Tibial nerve (tissue), 4 donors: ENCODE measurements at regions not wholly inside any gene's neighbourhood (a gene's known extent, or its start where the extent isn't known, plus 50 kb on each side); places are given as distances from the start of the nearest gene placed in this dataset.

Experiments
- DNase-seq, 2 donors: peaks; one replicate each; pipeline ENCODE4 v3.0.0-alpha.2; 2019; ENCODE audit warnings: low spot score in 2 of 2
- H3K27ac ChIP-seq, 4 donors: fragments of 200-600 bp; sonication (generic) in 3 of 4; one replicate each; pipeline ENCODE4 v1.5.1; 2017 to 2019; ENCODE audit warnings: mild to moderate bottlenecking in 1 of 4
- H3K27me3 ChIP-seq, 2 donors: fragments of 200-600 bp; sonication (generic) in 1 of 2; one replicate each; pipeline versions ENCODE4 v1.5.1 to v1.6.0; 2017 to 2019
- H3K36me3 ChIP-seq, 3 donors: fragments of 200-600 bp; sonication (generic); one replicate each; pipeline ENCODE4 v1.5.1; 2018 to 2019
- H3K4me1 ChIP-seq, 4 donors: fragments of 200-600 bp; sonication (generic) in 3 of 4; one replicate each; pipeline ENCODE4 v1.5.1; 2017 to 2019
- H3K4me3 ChIP-seq, 4 donors: fragments of 200-600 bp; sonication (generic) in 3 of 4; one replicate each; pipeline ENCODE4 v1.5.1; 2017 to 2019; ENCODE audit warnings: mild to moderate bottlenecking in 1 of 4, moderate library complexity in 1 of 4
- H3K9me3 ChIP-seq, 4 donors: fragments of 200-600 bp; sonication (generic) in 3 of 4; one replicate each; pipeline ENCODE4 v1.5.1; 2017 to 2019
- CTCF ChIP-seq, 5 experiments: fragments of 200-600 bp in 3 of 5; fragments of 450-650 bp in 2 of 5; sonication (generic) in 3 of 5; IDR thresholded peaks; one replicate each; pipeline ENCODE4 v1.5.1; 2016 to 2019; ENCODE audit warnings: antibody characterized with exemption in 5 of 5, mild to moderate bottlenecking in 3 of 5, moderate library complexity in 2 of 5
- EP300 ChIP-seq, 2 donors: sonication (generic); formaldehyde crosslinking; IDR thresholded peaks; one replicate each; pipeline ENCODE4 v1.6.1; 2017; ENCODE audit warnings: antibody characterized with exemption in 2 of 2, mild to moderate bottlenecking in 1 of 2
- POLR2A ChIP-seq, 2 donors: fragments of 450-650 bp; IDR thresholded peaks; one replicate each; pipeline ENCODE4 v1.6.1; 2017; ENCODE audit warnings: antibody characterized with exemption in 2 of 2, mild to moderate bottlenecking in 2 of 2, moderate library complexity in 2 of 2
- WGBS, 2 donors: methylation state at CpG; one replicate each; pipeline ENCODE4 v1.1.5; 2018; 5-methylcytosine and 5-hydroxymethylcytosine counted together

- no peaks in the 10 kb centered on the region for H3K4me1 ChIP-seq
- no peaks in the 10 kb centered on the region for H3K36me3 ChIP-seq
- H3K9me3 ChIP-seq: no peaks in the 10 kb centered on the region
- no peak for DNase-seq
- no peaks in the 10 kb centered on the region for H3K27me3 ChIP-seq
- no peak for TF ChIP-seq CTCF (IDR thresholded peaks at IDR 0.05)
- no peak for TF ChIP-seq EP300 (IDR thresholded peaks at IDR 0.05)
- no peak for TF ChIP-seq POLR2A (IDR thresholded peaks at IDR 0.05)
- no peak overlapping the region for H3K27ac ChIP-seq
- H3K4me3 ChIP-seq: no peak overlapping the region
These were observed 147.4 kb upstream of the FTMT start for GRCh38 chr5:121704291-121704690.

- no peaks in the 10 kb centered on the region for H3K36me3 ChIP-seq
- H3K4me1 ChIP-seq: no peaks in the 10 kb centered on the region
- H3K27ac ChIP-seq: no peak overlapping the region
- no peaks in the 10 kb centered on the region for H3K27me3 ChIP-seq
- no peaks in the 10 kb centered on the region for H3K9me3 ChIP-seq
- no peak overlapping the region for H3K4me3 ChIP-seq
- DNase-seq: no peak
- TF ChIP-seq CTCF (IDR thresholded peaks at IDR 0.05) (no peak), POLR2A (IDR thresholded peaks at IDR 0.05) (no peak), EP300 (IDR thresholded peaks at IDR 0.05) (no peak)
- 54 to 55% methylated on average over 2 of the region's 2 CpGs for WGBS, 2 donors
These were observed 145.0 kb upstream of the FTMT start for GRCh38 chr5:121706686-121707085.

- Histone ChIP-seq H3K4me1 (no peaks in the 10 kb centered on the region), H3K4me3 (no peak overlapping the region), H3K27ac (no peak overlapping the region), H3K27me3 (no peaks in the 10 kb centered on the region), H3K36me3 (no peaks in the 10 kb centered on the region), H3K9me3 (no peaks in the 10 kb centered on the region)
- DNase-seq: no peak
- 39 to 66% methylated on average over 1 of the region's 1 CpG for WGBS, 2 donors
- no peak for TF ChIP-seq EP300 (IDR thresholded peaks at IDR 0.05)
These were observed 144.5 kb upstream of the FTMT start for GRCh38 chr5:121707178-121707577.

GRCh38 chr5:121711416-121711815 is 140.3 kb upstream of the FTMT start:
- peaks cover 0 to 6% (median 0%) of the 10 kb centered on the region in 4 donors for H3K9me3 ChIP-seq
- H3K36me3 ChIP-seq: no peaks in the 10 kb centered on the region
- H3K4me3 ChIP-seq: no peak overlapping the region
- no peak for DNase-seq
- TF ChIP-seq EP300 (IDR thresholded peaks at IDR 0.05) (no peak), POLR2A (IDR thresholded peaks at IDR 0.05) (no peak), CTCF (IDR thresholded peaks at IDR 0.05) (no peak)
- no peaks in the 10 kb centered on the region for H3K4me1 ChIP-seq
- no peaks in the 10 kb centered on the region for H3K27me3 ChIP-seq
- no peak overlapping the region for H3K27ac ChIP-seq

- H3K9me3 ChIP-seq: peaks cover 0 to 6% (median 0%) of the 10 kb centered on the region in 4 donors
- H3K27ac ChIP-seq: no peak overlapping the region
- H3K4me1 ChIP-seq: no peaks in the 10 kb centered on the region
- no peak for DNase-seq
- no peak overlapping the region for H3K4me3 ChIP-seq
- no peaks in the 10 kb centered on the region for H3K36me3 ChIP-seq
- no peaks in the 10 kb centered on the region for H3K27me3 ChIP-seq
- 70 to 83% methylated on average over 2 of the region's 2 CpGs for WGBS, 2 donors
- TF ChIP-seq POLR2A (IDR thresholded peaks at IDR 0.05) (no peak), CTCF (IDR thresholded peaks at IDR 0.05) (no peak)
These were observed 132.4 kb upstream of the FTMT start for GRCh38 chr5:121719255-121719654.

GRCh38 chr5:121725450-121725849 is 126.2 kb upstream of the FTMT start:
- 30 to 58% methylated on average over 1 of the region's 1 CpG for WGBS, 2 donors
- H3K4me1 ChIP-seq: no peaks in the 10 kb centered on the region
- TF ChIP-seq EP300 (IDR thresholded peaks at IDR 0.05): no peak
- TF ChIP-seq CTCF (IDR thresholded peaks at IDR 0.05): no peak
- TF ChIP-seq POLR2A (IDR thresholded peaks at IDR 0.05): no peak
- no peaks in the 10 kb centered on the region for H3K27me3 ChIP-seq
- no peak for DNase-seq
- H3K4me3 ChIP-seq: no peak overlapping the region
- no peaks in the 10 kb centered on the region for H3K9me3 ChIP-seq
- no peaks in the 10 kb centered on the region for H3K36me3 ChIP-seq
- H3K27ac ChIP-seq: no peak overlapping the region
